Panc1 (cell line): ENCODE measurements at regions not wholly inside any gene's neighbourhood (a gene's known extent, or its start where the extent isn't known, plus 50 kb on each side); places are given as distances from the start of the nearest gene placed in this dataset.

Experiments used
- ATAC-seq: fragments of 200-7000 bp; cut with Tn5 transposase; 2 replicates; pipeline ENCODE4 v1.9.1; 2020; ENCODE audit warnings: mild to moderate bottlenecking, moderate library complexity
- BruUV-seq: library from RNA; stranded (reverse); fragments of 400-500 nt; replicated peaks from 2 replicates; lab custom pipeline; 2021; lab: Mats Ljungman, UMichigan
- CTCF ChIA-PET: fragments of 300-600 bp; sonication (Branson Sonifier 250); formaldehyde crosslinking; loops from one replicate; lab custom pipeline; 2022; ENCODE audit warnings: antibody characterized with exemption; lab: Charles Lee
- POLR2A ChIA-PET: fragments of 300-600 bp; sonication (Branson Sonifier 250); formaldehyde crosslinking; loops from one replicate; lab custom pipeline; 2022; ENCODE audit warnings: antibody characterized with exemption; lab: Charles Lee
- DNase-seq: peaks from one replicate; pipeline ENCODE4 v3.0.0-alpha.2; 2010; ENCODE audit warnings: low read depth, low spot score
- H3K27ac ChIP-seq: 2 replicates; pipeline ENCODE4 v1.5.1; 2011; ENCODE audit warnings: mild to moderate bottlenecking, low read length, inconsistent platforms
- H3K27me3 ChIP-seq: fragments of 200-500 bp; sonication (Bioruptor generic); 2 replicates; pipeline ENCODE4 v1.6.0; 2014; ENCODE audit warnings: low read length, inconsistent platforms; ENCODE audit not compliant: control insufficient read depth, insufficient read depth
- H3K36me3 ChIP-seq: fragments of 200-500 bp; sonication (Bioruptor generic); 2 replicates; pipeline ENCODE4 v1.5.1; 2014; ENCODE audit warnings: inconsistent platforms, mild to moderate bottlenecking, low read length, moderate library complexity; ENCODE audit not compliant: control insufficient read depth, insufficient read depth
- H3K4me1 ChIP-seq: 2 replicates; pipeline ENCODE4 v1.5.1; 2011; ENCODE audit warnings: inconsistent platforms, mild to moderate bottlenecking, low read length, moderate library complexity; ENCODE audit not compliant: control insufficient read depth, insufficient read depth
- H3K4me3 ChIP-seq, 2 experiments: 2 replicates each; pipeline ENCODE4 v1.5.1; 2011 to 2012; ENCODE audit warnings: low read depth in 2 of 2, low read length in 2 of 2, mild to moderate bottlenecking in 2 of 2, inconsistent platforms in 1 of 2, moderate library complexity in 1 of 2
- H3K9me3 ChIP-seq: fragments of 200-500 bp; sonication (Bioruptor generic); 2 replicates; pipeline ENCODE4 v1.5.1; 2014; ENCODE audit warnings: low read depth, mild to moderate bottlenecking, inconsistent platforms, low read length, moderate library complexity; ENCODE audit not compliant: control insufficient read depth, insufficient read depth
- CTCF ChIP-seq: fragments of 450-650 bp; IDR thresholded peaks from 2 replicates; pipeline ENCODE4 v1.5.1; 2017; ENCODE audit warnings: mild to moderate bottlenecking
- POLR2AphosphoS5 ChIP-seq: IDR thresholded peaks from 2 replicates; pipeline ENCODE4 v1.6.1; 2012; ENCODE audit warnings: mild to moderate bottlenecking, low read depth, low read length, moderate library complexity
- REST ChIP-seq, 2 experiments: IDR thresholded peaks; 2 replicates each; pipeline ENCODE4 v1.6.1; 2011 to 2012; ENCODE audit warnings: low read depth in 2 of 2, control low read depth in 1 of 2, low read length in 1 of 2, mild to moderate bottlenecking in 1 of 2, moderate library complexity in 1 of 2; ENCODE audit not compliant: insufficient read depth in 1 of 2
- SIN3A ChIP-seq: IDR thresholded peaks from 2 replicates; pipeline ENCODE4 v1.6.1; 2012; ENCODE audit warnings: low read depth, mild to moderate bottlenecking, low read length, moderate library complexity, borderline replicate concordance; ENCODE audit not compliant: insufficient read depth
- TCF7L2 ChIP-seq: IDR thresholded peaks from 2 replicates; pipeline ENCODE4 v1.6.1; 2011; ENCODE audit warnings: mild to moderate bottlenecking, low read depth, low read length, inconsistent platforms
- in situ Hi-C: cut with HindIII; loops from 2 replicates; pipeline ENCODE4 v1.10.0; 2016; ENCODE audit warnings: low sequenced_read_pairs, low pct_unique_long_range_greater_than_20kb
- intact Hi-C: fragments of 100-400 bp; cut with micrococcal nuclease; formaldehyde crosslinking; loops from one replicate; pipeline ENCODE4 v1.10.0; 2022; ENCODE audit not compliant: unreplicated experiment

- ATAC-seq (no peak), DNase-seq (no peak)
- TF ChIP-seq REST (IDR thresholded peaks at IDR 0.05; ENCODE audit: insufficient read depth in 1 of 2, low read depth in 2 of 2, low read length in 1 of 2) = no peak
- no peak for TF ChIP-seq POLR2AphosphoS5
- no peak for TF ChIP-seq CTCF
- no peak for TF ChIP-seq TCF7L2
- no peak for TF ChIP-seq SIN3A
- Histone ChIP-seq H3K4me3 (no peak overlapping the region), H3K36me3 (no peaks in the 10 kb centered on the region), H3K27me3 (no peaks in the 10 kb centered on the region), H3K4me1 (no peaks in the 10 kb centered on the region), H3K9me3 (no peaks in the 10 kb centered on the region), H3K27ac (no peak overlapping the region)
- ChIA-PET POLR2A (no interaction called here), CTCF (no interaction called here)
- in situ Hi-C loops = no loop called here
- intact Hi-C loops = loop anchor here (10.0 kb wide), 1 partner anchor 145 kb away; no protein-coding TSS in a partner anchor
- no TSS peak for BruUV-seq
Observed at GRCh38 chr1:117679868-117680267, 74.0 kb downstream of the TENT5C start.

GRCh38 chr1:117680316-117681002 lies 74.6 kb downstream of the TENT5C start:
- H3K27me3 ChIP-seq = no peaks in the 10 kb centered on the region
- H3K4me3 ChIP-seq = no peak overlapping the region
- H3K4me1 ChIP-seq = no peaks in the 10 kb centered on the region
- H3K9me3 ChIP-seq = no peaks in the 10 kb centered on the region
- ChIA-PET CTCF (no interaction called here), POLR2A (no interaction called here)
- H3K27ac ChIP-seq = no peak overlapping the region
- BruUV-seq = no TSS peak
- no peak for ATAC-seq
- in situ Hi-C loops (no loop called here), intact Hi-C loops (no loop called here)
- no peak for DNase-seq
- H3K36me3 ChIP-seq = no peaks in the 10 kb centered on the region
- TF ChIP-seq REST (IDR thresholded peaks at IDR 0.05; ENCODE audit: insufficient read depth in 1 of 2, low read depth in 2 of 2, low read length in 1 of 2) (no peak), TCF7L2 (no peak), SIN3A (no peak), CTCF (no peak)
